ENCODE measurements at regions not wholly inside any gene's neighbourhood (a gene's known extent, or its start where the extent isn't known, plus 50 kb on each side); places are given as distances from the start of the nearest gene placed in this dataset.

DNA sequence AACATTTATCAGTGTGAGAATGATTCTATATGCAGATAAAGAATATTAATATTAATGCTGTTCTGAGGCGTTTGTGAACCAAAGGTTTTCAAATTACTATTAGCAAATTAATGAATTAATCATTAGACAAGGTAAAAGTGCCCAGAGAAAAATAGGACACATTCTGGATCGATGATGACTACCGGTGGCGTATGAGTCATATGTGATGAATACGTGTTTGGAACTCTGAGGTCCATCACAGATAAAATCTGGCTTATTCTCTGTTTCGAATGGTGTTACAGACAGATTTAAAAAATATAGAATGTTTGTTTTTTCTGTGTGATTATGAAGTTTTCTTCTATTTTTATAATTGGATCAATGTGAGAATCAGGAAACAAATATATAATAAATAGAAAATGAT, 79.2 kb upstream of the RTL1 start:
- CTCF ChIA-PET = no interaction called here
- Histone ChIP-seq H3K4me1 (ENCODE audit: control insufficient read depth, insufficient read depth, low read length) (no peaks in the 10 kb centered on the region), H3K9me3 (ENCODE audit: control insufficient read depth, insufficient read depth, low read depth, low read length) (no peaks in the 10 kb centered on the region), H3K36me3 (ENCODE audit: control insufficient read depth, insufficient read depth, low read length) (peaks cover 7% of the 10 kb centered on the region; the same call in 1 of the 2 replicates), H3K4me3 (ENCODE audit: low read depth in 2 of 2, low read length in 2 of 2) (no peak overlapping the region), H3K27ac (ENCODE audit: low read length) (no peak overlapping the region), H3K27me3 (ENCODE audit: control insufficient read depth, insufficient read depth, low read length) (no peaks in the 10 kb centered on the region)
- POLR2A ChIA-PET = no interaction called here
- BruUV-seq (replicated peaks) = no TSS peak
- TF ChIP-seq SIN3A (IDR thresholded peaks at IDR 0.05; ENCODE audit: borderline replicate concordance, insufficient read depth, low read depth, low read length) = no peak
- TF ChIP-seq, protein P1, sequence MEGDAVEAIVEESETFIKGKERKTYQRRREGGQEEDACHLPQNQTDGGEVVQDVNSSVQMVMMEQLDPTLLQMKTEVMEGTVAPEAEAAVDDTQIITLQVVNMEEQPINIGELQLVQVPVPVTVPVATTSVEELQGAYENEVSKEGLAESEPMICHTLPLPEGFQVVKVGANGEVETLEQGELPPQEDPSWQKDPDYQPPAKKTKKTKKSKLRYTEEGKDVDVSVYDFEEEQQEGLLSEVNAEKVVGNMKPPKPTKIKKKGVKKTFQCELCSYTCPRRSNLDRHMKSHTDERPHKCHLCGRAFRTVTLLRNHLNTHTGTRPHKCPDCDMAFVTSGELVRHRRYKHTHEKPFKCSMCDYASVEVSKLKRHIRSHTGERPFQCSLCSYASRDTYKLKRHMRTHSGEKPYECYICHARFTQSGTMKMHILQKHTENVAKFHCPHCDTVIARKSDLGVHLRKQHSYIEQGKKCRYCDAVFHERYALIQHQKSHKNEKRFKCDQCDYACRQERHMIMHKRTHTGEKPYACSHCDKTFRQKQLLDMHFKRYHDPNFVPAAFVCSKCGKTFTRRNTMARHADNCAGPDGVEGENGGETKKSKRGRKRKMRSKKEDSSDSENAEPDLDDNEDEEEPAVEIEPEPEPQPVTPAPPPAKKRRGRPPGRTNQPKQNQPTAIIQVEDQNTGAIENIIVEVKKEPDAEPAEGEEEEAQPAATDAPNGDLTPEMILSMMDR (IDR thresholded peaks at IDR 0.05) = no peak
- TF ChIP-seq POLR2AphosphoS5 (IDR thresholded peaks at IDR 0.05; ENCODE audit: low read depth, low read length) = no peak
- TF ChIP-seq, protein P2, sequence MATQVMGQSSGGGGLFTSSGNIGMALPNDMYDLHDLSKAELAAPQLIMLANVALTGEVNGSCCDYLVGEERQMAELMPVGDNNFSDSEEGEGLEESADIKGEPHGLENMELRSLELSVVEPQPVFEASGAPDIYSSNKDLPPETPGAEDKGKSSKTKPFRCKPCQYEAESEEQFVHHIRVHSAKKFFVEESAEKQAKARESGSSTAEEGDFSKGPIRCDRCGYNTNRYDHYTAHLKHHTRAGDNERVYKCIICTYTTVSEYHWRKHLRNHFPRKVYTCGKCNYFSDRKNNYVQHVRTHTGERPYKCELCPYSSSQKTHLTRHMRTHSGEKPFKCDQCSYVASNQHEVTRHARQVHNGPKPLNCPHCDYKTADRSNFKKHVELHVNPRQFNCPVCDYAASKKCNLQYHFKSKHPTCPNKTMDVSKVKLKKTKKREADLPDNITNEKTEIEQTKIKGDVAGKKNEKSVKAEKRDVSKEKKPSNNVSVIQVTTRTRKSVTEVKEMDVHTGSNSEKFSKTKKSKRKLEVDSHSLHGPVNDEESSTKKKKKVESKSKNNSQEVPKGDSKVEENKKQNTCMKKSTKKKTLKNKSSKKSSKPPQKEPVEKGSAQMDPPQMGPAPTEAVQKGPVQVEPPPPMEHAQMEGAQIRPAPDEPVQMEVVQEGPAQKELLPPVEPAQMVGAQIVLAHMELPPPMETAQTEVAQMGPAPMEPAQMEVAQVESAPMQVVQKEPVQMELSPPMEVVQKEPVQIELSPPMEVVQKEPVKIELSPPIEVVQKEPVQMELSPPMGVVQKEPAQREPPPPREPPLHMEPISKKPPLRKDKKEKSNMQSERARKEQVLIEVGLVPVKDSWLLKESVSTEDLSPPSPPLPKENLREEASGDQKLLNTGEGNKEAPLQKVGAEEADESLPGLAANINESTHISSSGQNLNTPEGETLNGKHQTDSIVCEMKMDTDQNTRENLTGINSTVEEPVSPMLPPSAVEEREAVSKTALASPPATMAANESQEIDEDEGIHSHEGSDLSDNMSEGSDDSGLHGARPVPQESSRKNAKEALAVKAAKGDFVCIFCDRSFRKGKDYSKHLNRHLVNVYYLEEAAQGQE (IDR thresholded peaks at IDR 0.05; ENCODE audit: insufficient read depth in 1 of 2, low read depth in 2 of 2, low read length in 1 of 2) = no peak
- TF ChIP-seq TCF7L2 (IDR thresholded peaks at IDR 0.05; ENCODE audit: low read depth, low read length) = no peak
- DNase-seq (ENCODE audit: low read depth, low spot score) (no peak), ATAC-seq (no peak)
- in situ Hi-C loops (cut with HindIII; ENCODE audit: low pct_unique_long_range_greater_than_20kb, low sequenced_read_pairs) = no loop called here
- intact Hi-C loops (cut with micrococcal nuclease; ENCODE audit: unreplicated experiment) = no loop called here

DNA sequence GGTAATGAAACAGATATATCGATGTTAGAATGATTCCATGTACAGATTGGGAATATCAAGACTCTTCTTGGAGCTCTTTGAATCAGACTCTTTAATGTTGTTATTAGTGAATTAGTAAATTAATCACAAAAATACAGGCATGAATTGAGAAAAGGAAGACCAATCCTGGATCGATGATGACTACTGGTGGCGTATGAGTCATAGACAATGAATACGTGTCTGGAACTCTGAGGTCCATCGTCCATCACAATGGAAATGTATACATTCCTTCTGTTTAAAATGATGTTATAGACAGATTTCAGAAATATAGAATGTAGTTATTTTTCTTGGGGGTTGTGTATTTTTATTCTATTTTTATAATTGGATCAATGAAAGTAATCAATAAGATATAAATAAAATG, 80.2 kb upstream of the RTL1 start:
- ChIA-PET POLR2A (interaction anchor here (0.5 kb wide), 1 partner anchor 698 kb away, joined by 3 read pairs; no protein-coding TSS in a partner anchor), CTCF (no interaction called here)
- TF ChIP-seq POLR2AphosphoS5 (IDR thresholded peaks at IDR 0.05; ENCODE audit: low read depth, low read length) = no peak
- TF ChIP-seq TCF7L2 (IDR thresholded peaks at IDR 0.05; ENCODE audit: low read depth, low read length) = no peak
- no peak for TF ChIP-seq SIN3A (IDR thresholded peaks at IDR 0.05; ENCODE audit: borderline replicate concordance, insufficient read depth, low read depth, low read length)
- TF ChIP-seq, protein P2 (IDR thresholded peaks at IDR 0.05; ENCODE audit: insufficient read depth in 1 of 2, low read depth in 2 of 2, low read length in 1 of 2) = no peak
- TF ChIP-seq, protein P1 (IDR thresholded peaks at IDR 0.05) = no peak
- H3K4me3 ChIP-seq (ENCODE audit: low read depth in 2 of 2, low read length in 2 of 2) = no peak overlapping the region
- peaks cover 7% of the 10 kb centered on the region; the same call in 1 of the 2 replicates for H3K36me3 ChIP-seq (ENCODE audit: control insufficient read depth, insufficient read depth, low read length)
- BruUV-seq (replicated peaks) = no TSS peak
- intact Hi-C loops (cut with micrococcal nuclease; ENCODE audit: unreplicated experiment) = no loop called here
- H3K4me1 ChIP-seq (ENCODE audit: control insufficient read depth, insufficient read depth, low read length) = no peaks in the 10 kb centered on the region
- H3K9me3 ChIP-seq (ENCODE audit: control insufficient read depth, insufficient read depth, low read depth, low read length) = no peaks in the 10 kb centered on the region
- DNase-seq (ENCODE audit: low read depth, low spot score) (no peak), ATAC-seq (no peak)
- H3K27ac ChIP-seq (ENCODE audit: low read length) = no peak overlapping the region
- in situ Hi-C loops (cut with HindIII; ENCODE audit: low pct_unique_long_range_greater_than_20kb, low sequenced_read_pairs) = no loop called here
- no peaks in the 10 kb centered on the region for H3K27me3 ChIP-seq (ENCODE audit: control insufficient read depth, insufficient read depth, low read length)

Measured in Panc1 (cell line).